K562 (cell line): ENCODE measurements at regions not wholly inside any gene's neighbourhood (a gene's known extent, or its start where the extent isn't known, plus 50 kb on each side); places are given as distances from the start of the nearest gene placed in this dataset.

Experiments
- ATAC-seq: fragments of 200-7000 bp; cut with Tn5 transposase; 3 replicates; pipeline ENCODE4 v1.9.1; 2020; ENCODE audit warnings: moderate library complexity
- BruUV-seq: library from RNA; stranded (reverse); fragments of 400-500 nt; replicated peaks from 2 replicates; lab custom pipeline; 2021; lab: Mats Ljungman, UMichigan
- CTCF ChIA-PET: fragments of 300-600 bp; formaldehyde crosslinking; extraction: SDS; loops from one replicate; lab custom pipeline; 2021; ENCODE audit warnings: low intra/inter-chr PET ratio; lab: Yijun Ruan, JAX
- POLR2A ChIA-PET: fragments of 300-600, 350-650 bp; sonication (Branson Sonifier 250); formaldehyde crosslinking; extraction: SDS; loops from one replicate; lab custom pipeline; 2021; ENCODE audit warnings: antibody characterized with exemption, inconsistent platforms; lab: Yijun Ruan, JAX
- DNase-seq, 4 experiments: peaks; one replicate each; pipeline versions ENCODE4 v3.0.0 to v3.0.0-alpha.2; 2011 to 2018; ENCODE audit warnings: low spot score in 3 of 4, mixed read lengths in 3 of 4; ENCODE audit errors: extremely low read depth in 1 of 4
- FAIRE-seq: peaks from 2 replicates; lab custom pipeline; 2011; peaks lifted over from hg19 to GRCh38; lab: Jason Lieb, UNC
- H2AFZ ChIP-seq: 2 replicates; pipeline ENCODE4 v1.6.0; 2011; ENCODE audit warnings: low read depth, low read length, control low read depth, inconsistent platforms
- H3K27ac ChIP-seq: fragments of 200-600 bp; 3 replicates; pipeline ENCODE4 v1.8.0; 2011; ENCODE audit warnings: low read depth, mild to moderate bottlenecking, control low read depth, inconsistent platforms, low read length, moderate library complexity, mixed read lengths; ENCODE audit errors: extremely low read depth
- H3K27me3 ChIP-seq, 2 experiments: fragments of 300-600 bp in 1 of 2; 2 replicates in 1 of 2; 3 replicates in 1 of 2; pipeline versions ENCODE4 v1.6.0 to v1.8.0; 2011; ENCODE audit warnings: inconsistent platforms in 2 of 2, low read length in 2 of 2, mild to moderate bottlenecking in 1 of 2, mixed read lengths in 1 of 2, moderate library complexity in 1 of 2; ENCODE audit not compliant: control insufficient read depth in 2 of 2, insufficient read depth in 2 of 2
- H3K36me3 ChIP-seq: fragments of 300-600 bp; 3 replicates; pipeline ENCODE4 v1.8.0; 2011; ENCODE audit warnings: mild to moderate bottlenecking, low read length, inconsistent platforms; ENCODE audit not compliant: control insufficient read depth, insufficient read depth
- H3K4me1 ChIP-seq, 2 experiments: fragments of 200-600 bp in 1 of 2; replicated peaks in 1 of 2; 2 replicates in 1 of 2; 3 replicates in 1 of 2; pipeline versions ENCODE4 v1.5.1 to v1.8.0; 2011; ENCODE audit warnings: inconsistent platforms in 2 of 2, low read length in 2 of 2, mild to moderate bottlenecking in 1 of 2, mixed read lengths in 1 of 2, moderate library complexity in 1 of 2; ENCODE audit not compliant: control insufficient read depth in 2 of 2, insufficient read depth in 2 of 2
- H3K4me2 ChIP-seq: 2 replicates; pipeline ENCODE4 v1.6.1; 2011; ENCODE audit warnings: low read length, control low read depth, inconsistent platforms, mixed read lengths; ENCODE audit not compliant: insufficient read depth
- H3K4me3 ChIP-seq: fragments of 200-600 bp; sonication (generic), shearing (Covaris generic); 2 replicates; pipeline ENCODE4 v1.5.1; 2016; ENCODE audit warnings: control low read depth, inconsistent platforms
- H3K79me2 ChIP-seq: fragments of 200-600 bp; 3 replicates; pipeline ENCODE4 v1.8.0; 2011; ENCODE audit warnings: low read length, inconsistent platforms; ENCODE audit not compliant: control insufficient read depth, insufficient read depth
- H3K9ac ChIP-seq, 2 experiments: 2 replicates each; pipeline versions ENCODE4 v1.6.0 to v1.6.1; 2011; ENCODE audit warnings: low read depth in 2 of 2, low read length in 2 of 2, control low read depth in 1 of 2, inconsistent platforms in 1 of 2, mild to moderate bottlenecking in 1 of 2, mixed read lengths in 1 of 2; ENCODE audit not compliant: insufficient read depth in 1 of 2
- H3K9me1 ChIP-seq: one replicate; pipeline ENCODE4 v1.6.0; 2011; ENCODE audit warnings: inconsistent platforms, mild to moderate bottlenecking, low read length, moderate library complexity; ENCODE audit not compliant: control insufficient read depth, insufficient read depth
- H3K9me3 ChIP-seq: replicated peaks from 2 replicates; pipeline ENCODE4 v1.5.1; 2011; ENCODE audit warnings: low read depth, low read length, inconsistent platforms; ENCODE audit not compliant: control insufficient read depth, insufficient read depth
- H4K20me1 ChIP-seq: replicated peaks from 2 replicates; pipeline ENCODE4 v1.6.1; 2011; ENCODE audit warnings: low read length, inconsistent platforms, mixed read lengths; ENCODE audit not compliant: control insufficient read depth, insufficient read depth
- ARHGAP35 ChIP-seq: fragments of 450-650 bp; IDR thresholded peaks from 2 replicates; pipeline ENCODE4 v1.6.1; 2018; ENCODE audit not compliant: partially characterized antibody
- CAMTA2 ChIP-seq: fragments of 250-450 bp; sonication (Bioruptor Pico); conservative IDR thresholded peaks from 2 replicates; pipeline ENCODE4 v1.5.1; 2022
- MCM5 ChIP-seq: fragments of 450-650 bp; IDR thresholded peaks from 2 replicates; pipeline ENCODE4 v1.6.1; 2016; ENCODE audit warnings: low read depth
- NR1H2 ChIP-seq: sonication (generic); formaldehyde crosslinking; IDR thresholded peaks from 2 replicates; pipeline ENCODE4 v1.4.0; 2020; ENCODE audit warnings: mild to moderate bottlenecking, missing genetic modification reagents
- RAD21 ChIP-seq, 2 experiments: fragments of 250-450 bp in 1 of 2; fragments of 450-650 bp in 1 of 2; sonication (Bioruptor Pico) in 1 of 2; formaldehyde crosslinking in 1 of 2; IDR thresholded peaks in 1 of 2; conservative IDR thresholded peaks in 1 of 2; 2 replicates each; pipeline versions ENCODE4 v1.4.0 to v1.8.0; 2020 to 2022; ENCODE audit warnings: mild to moderate bottlenecking in 2 of 2, moderate library complexity in 1 of 2
- SMAD2 ChIP-seq: fragments of 150-350 bp; IDR thresholded peaks from 2 replicates; pipeline ENCODE4 v1.6.1; 2014; ENCODE audit warnings: low read depth, mild to moderate bottlenecking, low read length
- ZNF121 ChIP-seq: sonication (generic); formaldehyde crosslinking; conservative IDR thresholded peaks from 2 replicates; pipeline ENCODE4 v1.8.0; 2022; ENCODE audit warnings: missing genetic modification reagents
- ZNF76 ChIP-seq: fragments of 250-450 bp; sonication (Bioruptor Pico); IDR thresholded peaks from 2 replicates; pipeline ENCODE4 v1.4.0; 2020; ENCODE audit warnings: mild to moderate bottlenecking, moderate library complexity, borderline replicate concordance
- WGBS: fragments of 100-300 bp; shearing (Covaris generic); methylation state at CpG from one replicate; pipeline ENCODE4 v1.1.6; 2016; ENCODE audit warnings: low coverage, mixed read lengths; ENCODE audit not compliant: insufficient coverage; ENCODE audit errors: missing lambda C conversion rate; 5-methylcytosine and 5-hydroxymethylcytosine counted together
- in situ Hi-C: fragments of 300-500 bp; cut with MboI; formaldehyde crosslinking; loops from 4 replicates; pipeline ENCODE4 v1.15.0; 2018; ENCODE audit warnings: inconsistent platforms, mixed read lengths
- intact Hi-C: fragments of 100-400 bp; cut with micrococcal nuclease; formaldehyde crosslinking; loops from 2 replicates; pipeline ENCODE4 v1.14.2; 2022
- TF ChIP-seq, protein P1 (sequence below): fragments of 450-650 bp; IDR thresholded peaks from 2 replicates; pipeline ENCODE4 v1.6.1; 2016; ENCODE audit warnings: mild to moderate bottlenecking, moderate library complexity
- TF ChIP-seq, protein P2 (sequence below): fragments of 250-450 bp; sonication (Bioruptor Pico); IDR thresholded peaks from 2 replicates; pipeline ENCODE4 v1.8.0; 2022; ENCODE audit warnings: inconsistent platforms, mild to moderate bottlenecking, moderate library complexity, borderline replicate concordance

DNA sequence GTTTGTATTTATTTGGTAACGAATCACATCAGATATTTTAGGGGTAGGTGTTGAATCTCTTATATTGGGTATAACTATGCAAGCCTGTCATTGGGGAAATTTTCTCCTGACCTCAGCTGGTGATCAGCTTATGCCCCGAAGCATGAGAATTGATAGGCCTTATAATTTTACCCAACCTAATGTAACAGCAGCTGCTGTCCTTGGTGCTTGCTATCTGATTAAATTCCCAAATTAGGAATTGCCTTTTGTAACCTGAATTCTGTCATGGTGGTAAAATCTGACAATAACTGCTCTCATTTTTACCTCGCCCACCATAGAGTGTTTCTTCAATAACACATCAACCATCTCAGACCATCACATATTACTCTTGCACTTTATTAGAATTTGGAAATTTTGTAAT, 1542.6 kb upstream of the PIK3C3 start:
- H3K27ac ChIP-seq, result no peak overlapping the region
- POLR2A ChIA-PET, result no interaction called here
- H3K9me3 ChIP-seq, result peaks cover 1% of the 10 kb centered on the region; the same call in 1 of the 2 replicates
- intact Hi-C loops (no loop called here), in situ Hi-C loops (no loop called here)
- FAIRE-seq (no peak), ATAC-seq (no peak), DNase-seq (no peak)
- no peaks in the 10 kb centered on the region for H3K27me3 ChIP-seq
- no peak overlapping the region for H2AFZ ChIP-seq
- H3K79me2 ChIP-seq, result no peaks in the 10 kb centered on the region
- 2% methylated on average over 3 of the region's 3 CpGs for WGBS
- H3K4me1 ChIP-seq, result no peaks in the 10 kb centered on the region
- no peaks in the 10 kb centered on the region for H4K20me1 ChIP-seq
- no peak overlapping the region for H3K4me3 ChIP-seq
- H3K36me3 ChIP-seq, result no peaks in the 10 kb centered on the region
- no peak overlapping the region for H3K4me2 ChIP-seq
- no peak overlapping the region for H3K9ac ChIP-seq
- no TSS peak for BruUV-seq
- H3K9me1 ChIP-seq, result no peaks in the 10 kb centered on the region
- CTCF ChIA-PET, result interaction anchor here (0.7 kb wide), 1 partner anchor 313 kb away, joined by 3 read pairs; no protein-coding TSS in a partner anchor
- TF ChIP-seq ZNF76 (CRISPR knock-in tag) (no peak), CAMTA2 (CRISPR knock-in tag) (no peak), ZNF121 (no peak), NR1H2 (no peak), MCM5 (no peak), RAD21 (CRISPR knock-in tag; conservative IDR thresholded peaks at IDR 0.05 in 1 of 2, IDR thresholded peaks at IDR 0.05 in 1 of 2) (no peak), SMAD2 (no peak), ARHGAP35 (no peak)
- TF ChIP-seq, protein P1, sequence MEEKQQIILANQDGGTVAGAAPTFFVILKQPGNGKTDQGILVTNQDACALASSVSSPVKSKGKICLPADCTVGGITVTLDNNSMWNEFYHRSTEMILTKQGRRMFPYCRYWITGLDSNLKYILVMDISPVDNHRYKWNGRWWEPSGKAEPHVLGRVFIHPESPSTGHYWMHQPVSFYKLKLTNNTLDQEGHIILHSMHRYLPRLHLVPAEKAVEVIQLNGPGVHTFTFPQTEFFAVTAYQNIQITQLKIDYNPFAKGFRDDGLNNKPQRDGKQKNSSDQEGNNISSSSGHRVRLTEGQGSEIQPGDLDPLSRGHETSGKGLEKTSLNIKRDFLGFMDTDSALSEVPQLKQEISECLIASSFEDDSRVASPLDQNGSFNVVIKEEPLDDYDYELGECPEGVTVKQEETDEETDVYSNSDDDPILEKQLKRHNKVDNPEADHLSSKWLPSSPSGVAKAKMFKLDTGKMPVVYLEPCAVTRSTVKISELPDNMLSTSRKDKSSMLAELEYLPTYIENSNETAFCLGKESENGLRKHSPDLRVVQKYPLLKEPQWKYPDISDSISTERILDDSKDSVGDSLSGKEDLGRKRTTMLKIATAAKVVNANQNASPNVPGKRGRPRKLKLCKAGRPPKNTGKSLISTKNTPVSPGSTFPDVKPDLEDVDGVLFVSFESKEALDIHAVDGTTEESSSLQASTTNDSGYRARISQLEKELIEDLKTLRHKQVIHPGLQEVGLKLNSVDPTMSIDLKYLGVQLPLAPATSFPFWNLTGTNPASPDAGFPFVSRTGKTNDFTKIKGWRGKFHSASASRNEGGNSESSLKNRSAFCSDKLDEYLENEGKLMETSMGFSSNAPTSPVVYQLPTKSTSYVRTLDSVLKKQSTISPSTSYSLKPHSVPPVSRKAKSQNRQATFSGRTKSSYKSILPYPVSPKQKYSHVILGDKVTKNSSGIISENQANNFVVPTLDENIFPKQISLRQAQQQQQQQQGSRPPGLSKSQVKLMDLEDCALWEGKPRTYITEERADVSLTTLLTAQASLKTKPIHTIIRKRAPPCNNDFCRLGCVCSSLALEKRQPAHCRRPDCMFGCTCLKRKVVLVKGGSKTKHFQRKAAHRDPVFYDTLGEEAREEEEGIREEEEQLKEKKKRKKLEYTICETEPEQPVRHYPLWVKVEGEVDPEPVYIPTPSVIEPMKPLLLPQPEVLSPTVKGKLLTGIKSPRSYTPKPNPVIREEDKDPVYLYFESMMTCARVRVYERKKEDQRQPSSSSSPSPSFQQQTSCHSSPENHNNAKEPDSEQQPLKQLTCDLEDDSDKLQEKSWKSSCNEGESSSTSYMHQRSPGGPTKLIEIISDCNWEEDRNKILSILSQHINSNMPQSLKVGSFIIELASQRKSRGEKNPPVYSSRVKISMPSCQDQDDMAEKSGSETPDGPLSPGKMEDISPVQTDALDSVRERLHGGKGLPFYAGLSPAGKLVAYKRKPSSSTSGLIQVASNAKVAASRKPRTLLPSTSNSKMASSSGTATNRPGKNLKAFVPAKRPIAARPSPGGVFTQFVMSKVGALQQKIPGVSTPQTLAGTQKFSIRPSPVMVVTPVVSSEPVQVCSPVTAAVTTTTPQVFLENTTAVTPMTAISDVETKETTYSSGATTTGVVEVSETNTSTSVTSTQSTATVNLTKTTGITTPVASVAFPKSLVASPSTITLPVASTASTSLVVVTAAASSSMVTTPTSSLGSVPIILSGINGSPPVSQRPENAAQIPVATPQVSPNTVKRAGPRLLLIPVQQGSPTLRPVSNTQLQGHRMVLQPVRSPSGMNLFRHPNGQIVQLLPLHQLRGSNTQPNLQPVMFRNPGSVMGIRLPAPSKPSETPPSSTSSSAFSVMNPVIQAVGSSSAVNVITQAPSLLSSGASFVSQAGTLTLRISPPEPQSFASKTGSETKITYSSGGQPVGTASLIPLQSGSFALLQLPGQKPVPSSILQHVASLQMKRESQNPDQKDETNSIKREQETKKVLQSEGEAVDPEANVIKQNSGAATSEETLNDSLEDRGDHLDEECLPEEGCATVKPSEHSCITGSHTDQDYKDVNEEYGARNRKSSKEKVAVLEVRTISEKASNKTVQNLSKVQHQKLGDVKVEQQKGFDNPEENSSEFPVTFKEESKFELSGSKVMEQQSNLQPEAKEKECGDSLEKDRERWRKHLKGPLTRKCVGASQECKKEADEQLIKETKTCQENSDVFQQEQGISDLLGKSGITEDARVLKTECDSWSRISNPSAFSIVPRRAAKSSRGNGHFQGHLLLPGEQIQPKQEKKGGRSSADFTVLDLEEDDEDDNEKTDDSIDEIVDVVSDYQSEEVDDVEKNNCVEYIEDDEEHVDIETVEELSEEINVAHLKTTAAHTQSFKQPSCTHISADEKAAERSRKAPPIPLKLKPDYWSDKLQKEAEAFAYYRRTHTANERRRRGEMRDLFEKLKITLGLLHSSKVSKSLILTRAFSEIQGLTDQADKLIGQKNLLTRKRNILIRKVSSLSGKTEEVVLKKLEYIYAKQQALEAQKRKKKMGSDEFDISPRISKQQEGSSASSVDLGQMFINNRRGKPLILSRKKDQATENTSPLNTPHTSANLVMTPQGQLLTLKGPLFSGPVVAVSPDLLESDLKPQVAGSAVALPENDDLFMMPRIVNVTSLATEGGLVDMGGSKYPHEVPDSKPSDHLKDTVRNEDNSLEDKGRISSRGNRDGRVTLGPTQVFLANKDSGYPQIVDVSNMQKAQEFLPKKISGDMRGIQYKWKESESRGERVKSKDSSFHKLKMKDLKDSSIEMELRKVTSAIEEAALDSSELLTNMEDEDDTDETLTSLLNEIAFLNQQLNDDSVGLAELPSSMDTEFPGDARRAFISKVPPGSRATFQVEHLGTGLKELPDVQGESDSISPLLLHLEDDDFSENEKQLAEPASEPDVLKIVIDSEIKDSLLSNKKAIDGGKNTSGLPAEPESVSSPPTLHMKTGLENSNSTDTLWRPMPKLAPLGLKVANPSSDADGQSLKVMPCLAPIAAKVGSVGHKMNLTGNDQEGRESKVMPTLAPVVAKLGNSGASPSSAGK, result no peak
- TF ChIP-seq, protein P2, sequence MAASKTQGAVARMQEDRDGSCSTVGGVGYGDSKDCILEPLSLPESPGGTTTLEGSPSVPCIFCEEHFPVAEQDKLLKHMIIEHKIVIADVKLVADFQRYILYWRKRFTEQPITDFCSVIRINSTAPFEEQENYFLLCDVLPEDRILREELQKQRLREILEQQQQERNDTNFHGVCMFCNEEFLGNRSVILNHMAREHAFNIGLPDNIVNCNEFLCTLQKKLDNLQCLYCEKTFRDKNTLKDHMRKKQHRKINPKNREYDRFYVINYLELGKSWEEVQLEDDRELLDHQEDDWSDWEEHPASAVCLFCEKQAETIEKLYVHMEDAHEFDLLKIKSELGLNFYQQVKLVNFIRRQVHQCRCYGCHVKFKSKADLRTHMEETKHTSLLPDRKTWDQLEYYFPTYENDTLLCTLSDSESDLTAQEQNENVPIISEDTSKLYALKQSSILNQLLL, result no peak
